ENCODE measurements at regions not wholly inside any gene's neighbourhood (a gene's known extent, or its start where the extent isn't known, plus 50 kb on each side); places are given as distances from the start of the nearest gene placed in this dataset.

DNA sequence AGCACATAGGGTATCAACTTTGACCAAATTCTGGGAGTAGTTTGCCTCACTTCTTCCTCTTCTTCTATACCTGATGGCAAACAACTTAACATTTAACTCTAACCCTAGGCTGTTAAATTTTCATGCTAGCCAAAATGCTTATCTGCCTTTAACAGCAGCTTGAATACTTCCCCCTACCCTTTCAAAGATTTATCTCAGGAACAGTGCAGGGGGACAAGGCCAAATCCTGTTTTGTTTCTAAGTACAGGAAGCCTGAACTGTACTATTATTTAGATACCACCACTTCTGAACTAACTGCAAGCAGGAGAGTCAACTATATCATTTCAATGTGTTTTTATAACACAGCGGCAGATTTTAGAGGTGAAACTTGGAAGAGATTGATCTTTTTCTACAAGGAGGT lies 104.0 kb upstream of the CNTN6 start:
- Histone ChIP-seq H3K27ac (no peak overlapping the region), H3K4me3 (no peak overlapping the region), H3K9me3 (no peaks in the 10 kb centered on the region), H3K36me3 (no peaks in the 10 kb centered on the region), H3K4me1 (no peaks in the 10 kb centered on the region), H3K27me3 (no peaks in the 10 kb centered on the region)
- FAIRE-seq = no peak
- no peak for DNase-seq
- no peak for TF ChIP-seq CTCF (IDR thresholded peaks at IDR 0.05)
- 71 to 91% methylated on average over 1 of the region's 1 CpG for WGBS, 2 donors
- intact Hi-C loops (cut with DNase I) = no loop called here
- ATAC-seq = no peak

DNA sequence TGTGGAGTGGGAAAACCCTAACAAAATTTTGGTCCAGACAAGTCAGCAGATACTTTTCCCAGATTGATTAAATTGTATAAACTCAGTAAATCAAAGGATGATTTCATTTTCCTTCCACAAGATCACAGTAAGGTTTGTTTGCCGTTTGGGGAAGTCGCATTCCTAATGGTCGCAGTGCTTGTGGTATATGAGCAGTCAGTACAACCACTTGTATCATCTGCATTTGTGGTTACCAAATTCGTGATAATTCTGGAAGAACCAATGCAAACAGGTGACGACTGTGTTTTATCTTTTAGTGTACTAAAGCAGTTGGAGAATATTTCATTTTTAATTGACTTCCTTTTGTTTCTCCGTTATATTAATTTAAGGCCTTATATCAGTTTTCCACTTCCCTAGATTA lies 100.0 kb upstream of the CNTN6 start:
- H3K9me3 ChIP-seq = no peaks in the 10 kb centered on the region
- ATAC-seq = no peak
- FAIRE-seq = no peak

DNA sequence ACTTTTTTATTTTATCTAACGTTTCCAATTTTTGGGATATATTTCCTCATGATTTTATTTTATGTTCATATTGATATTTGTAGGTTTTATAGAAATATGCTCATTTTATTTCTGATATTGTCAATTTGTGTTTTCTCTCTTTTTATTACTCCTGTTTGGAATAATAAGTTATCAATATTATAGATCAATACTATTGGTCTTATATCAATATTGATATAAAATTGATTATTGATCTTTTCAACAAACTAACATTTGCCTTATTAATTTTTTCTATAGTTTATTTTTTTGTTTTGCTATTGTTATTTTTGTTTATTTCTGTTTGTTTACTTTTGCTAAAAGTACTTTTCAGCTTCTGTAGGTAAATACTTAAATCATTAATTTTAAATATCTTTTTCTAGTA lies 90.8 kb upstream of the CNTN6 start:
- H3K27ac ChIP-seq = no peak overlapping the region
- FAIRE-seq = peak; percentile 72
- H3K9me3 ChIP-seq = no peaks in the 10 kb centered on the region
- WGBS, 2 donors = 35 to 68% methylated on average over 1 of the region's 1 CpG
- H3K4me3 ChIP-seq = no peak overlapping the region
- no peak for ATAC-seq
- H3K36me3 ChIP-seq = no peaks in the 10 kb centered on the region
- DNase-seq = no peak
- H3K4me1 ChIP-seq = no peaks in the 10 kb centered on the region
- intact Hi-C loops (cut with DNase I) = no loop called here
- TF ChIP-seq CTCF (IDR thresholded peaks at IDR 0.05) = no peak
- no peaks in the 10 kb centered on the region for H3K27me3 ChIP-seq

More for the DNA sequence above, 100.0 kb upstream of the CNTN6 start:
- Histone ChIP-seq H3K27me3 (no peaks in the 10 kb centered on the region), H3K4me1 (no peaks in the 10 kb centered on the region), H3K4me3 (no peak overlapping the region), H3K36me3 (no peaks in the 10 kb centered on the region), H3K27ac (no peak overlapping the region)
- WGBS, 2 donors = 50 to 66% methylated on average over 6 of the region's 6 CpGs
- TF ChIP-seq CTCF (IDR thresholded peaks at IDR 0.05) = no peak
- no peak for DNase-seq
- intact Hi-C loops (cut with DNase I) = no loop called here

DNA sequence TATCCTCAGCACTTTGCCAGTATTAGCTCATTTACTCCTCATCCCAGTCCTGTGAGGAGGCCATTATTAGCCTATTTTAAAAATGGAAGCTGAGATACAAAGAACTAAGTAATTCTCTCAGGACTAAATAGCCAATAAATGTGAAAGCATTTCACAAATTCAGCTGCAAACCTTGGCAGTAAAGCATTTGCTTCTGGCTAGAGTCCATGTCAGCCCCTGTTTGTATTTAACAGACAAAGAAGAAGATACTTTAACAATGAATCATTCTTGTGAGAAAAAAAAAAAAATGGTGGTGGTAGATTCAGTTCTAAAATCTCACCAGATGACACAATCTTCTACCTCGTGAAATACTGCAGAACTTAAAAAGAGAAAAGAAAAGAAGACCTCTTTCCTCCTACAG lies 85.0 kb upstream of the CNTN6 start:
- Histone ChIP-seq H3K27ac (no peak overlapping the region), H3K36me3 (no peaks in the 10 kb centered on the region), H3K4me1 (no peaks in the 10 kb centered on the region), H3K4me3 (no peak overlapping the region), H3K9me3 (no peaks in the 10 kb centered on the region), H3K27me3 (no peaks in the 10 kb centered on the region)
- ATAC-seq = no peak
- WGBS, 2 donors = 16 to 42% methylated on average over 1 of the region's 1 CpG
- intact Hi-C loops (cut with DNase I) = no loop called here
- no peak for DNase-seq
- FAIRE-seq = no peak
- no peak for TF ChIP-seq CTCF (IDR thresholded peaks at IDR 0.05)

GRCh38 chr3:1010228-1010627 lies 82.6 kb upstream of the CNTN6 start:
- H3K4me1 ChIP-seq = no peaks in the 10 kb centered on the region
- no peaks in the 10 kb centered on the region for H3K9me3 ChIP-seq
- H3K4me3 ChIP-seq = no peak overlapping the region
- no peak for FAIRE-seq
- H3K36me3 ChIP-seq = no peaks in the 10 kb centered on the region
- no peak overlapping the region for H3K27ac ChIP-seq
- no peak for DNase-seq
- no peak for ATAC-seq
- intact Hi-C loops (cut with DNase I) = no loop called here
- WGBS, 2 donors = 59 to 66% methylated on average over 1 of the region's 1 CpG
- no peak for TF ChIP-seq CTCF (IDR thresholded peaks at IDR 0.05)
- no peaks in the 10 kb centered on the region for H3K27me3 ChIP-seq

Data from pancreas (tissue), 10 donors.